ENCODE measurements at regions not wholly inside any gene's neighbourhood (a gene's known extent, or its start where the extent isn't known, plus 50 kb on each side); places are given as distances from the start of the nearest gene placed in this dataset.

DNA sequence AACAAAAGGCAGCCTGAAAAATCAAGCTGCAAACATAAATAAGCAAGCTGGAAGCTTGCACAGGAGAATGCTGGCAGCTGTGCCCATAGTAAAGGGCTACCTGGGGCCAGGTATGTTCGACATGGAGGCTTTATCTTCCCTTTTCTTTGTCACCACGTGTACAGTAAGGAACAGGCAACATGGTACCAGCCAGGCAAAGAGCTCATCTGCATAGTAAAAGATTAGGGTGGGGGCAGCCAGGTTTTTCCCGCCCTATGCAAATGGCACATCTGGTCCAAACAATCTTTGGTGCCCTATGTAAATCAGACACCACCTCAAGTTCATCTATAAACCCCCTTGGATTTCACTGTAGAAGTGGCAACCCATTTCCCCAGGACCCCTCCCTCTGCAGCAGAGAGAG lies 625.1 kb downstream of the TYW1 start (continued):
- TF ChIP-seq, protein P1, sequence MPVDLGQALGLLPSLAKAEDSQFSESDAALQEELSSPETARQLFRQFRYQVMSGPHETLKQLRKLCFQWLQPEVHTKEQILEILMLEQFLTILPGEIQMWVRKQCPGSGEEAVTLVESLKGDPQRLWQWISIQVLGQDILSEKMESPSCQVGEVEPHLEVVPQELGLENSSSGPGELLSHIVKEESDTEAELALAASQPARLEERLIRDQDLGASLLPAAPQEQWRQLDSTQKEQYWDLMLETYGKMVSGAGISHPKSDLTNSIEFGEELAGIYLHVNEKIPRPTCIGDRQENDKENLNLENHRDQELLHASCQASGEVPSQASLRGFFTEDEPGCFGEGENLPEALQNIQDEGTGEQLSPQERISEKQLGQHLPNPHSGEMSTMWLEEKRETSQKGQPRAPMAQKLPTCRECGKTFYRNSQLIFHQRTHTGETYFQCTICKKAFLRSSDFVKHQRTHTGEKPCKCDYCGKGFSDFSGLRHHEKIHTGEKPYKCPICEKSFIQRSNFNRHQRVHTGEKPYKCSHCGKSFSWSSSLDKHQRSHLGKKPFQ (tag by site-specific recombination; IDR thresholded peaks at IDR 0.05), result no peak

DNA sequence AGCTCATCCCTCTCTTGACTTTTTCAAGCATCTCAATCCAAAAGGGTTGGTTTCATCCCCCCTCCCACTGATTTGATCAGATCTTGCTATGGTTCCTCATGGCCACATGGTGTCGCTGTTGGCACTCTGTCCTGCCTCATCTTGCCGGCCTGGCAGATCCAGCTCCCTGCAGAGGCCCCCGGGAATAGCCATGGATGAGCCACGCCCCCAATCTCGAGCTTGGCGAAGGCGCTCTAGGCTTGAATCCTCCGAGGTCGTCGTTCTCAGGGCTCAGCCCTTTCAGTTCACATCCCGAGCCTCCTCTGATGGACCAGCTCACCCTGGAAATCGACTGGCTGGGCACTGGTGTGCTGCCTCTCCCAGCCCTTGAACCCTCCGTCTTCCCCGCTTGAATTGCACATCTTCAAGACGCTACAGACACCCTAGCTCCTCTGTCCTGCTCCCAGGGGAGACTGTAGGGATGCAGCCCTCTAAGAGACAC lies 628.7 kb downstream of the TYW1 start:
- no peaks in the 10 kb centered on the region for H3K9me3 ChIP-seq (ENCODE audit: control insufficient read depth, insufficient read depth, low read depth, low read length)
- CTCF ChIA-PET, result interaction anchor here (0.5 to 1.6 kb wide), 18 partner anchors 10 to 1597 kb away, joined by 3 to 8 read pairs (median 4); no protein-coding TSS in a partner anchor
- no peaks in the 10 kb centered on the region for H3K4me1 ChIP-seq (ENCODE audit: control insufficient read depth, insufficient read depth, low read length)
- TF ChIP-seq ZNF274 (IDR thresholded peaks at IDR 0.05; ENCODE audit: low read length), result no peak
- no peak for TF ChIP-seq ZNF274 (tag by site-specific recombination; IDR thresholded peaks at IDR 0.05; ENCODE audit: borderline replicate concordance)
- peak; percentile 85 for TF ChIP-seq ZNF654 (tag by site-specific recombination; IDR thresholded peaks at IDR 0.05; ENCODE audit: low read depth)
- peak; percentile 55 for TF ChIP-seq ZBTB17 (tag by site-specific recombination; IDR thresholded peaks at IDR 0.05)
- TF ChIP-seq GLIS1 (tag by site-specific recombination; IDR thresholded peaks at IDR 0.05), result 0 out of 2 replicates have a peak, but pooled peaks have one; percentile 24
- peak; percentile 93 for TF ChIP-seq ZNF2 (tag by site-specific recombination; IDR thresholded peaks at IDR 0.05)
- TF ChIP-seq IKZF3 (tag by site-specific recombination; IDR thresholded peaks at IDR 0.05), result peak; percentile 63
- 0 out of 2 replicates have a peak, but pooled peaks have one; percentile 11 for TF ChIP-seq GLIS2 (tag by site-specific recombination; IDR thresholded peaks at IDR 0.05)
- TF ChIP-seq ZBTB8A (tag by site-specific recombination; IDR thresholded peaks at IDR 0.05), result no peak
- TF ChIP-seq ZNF341 (tag by site-specific recombination; IDR thresholded peaks at IDR 0.05; ENCODE audit: low read depth), result 0 out of 2 replicates have a peak, but pooled peaks have one; percentile 20
- peak; percentile 71 for TF ChIP-seq KLF9 (tag by site-specific recombination; IDR thresholded peaks at IDR 0.05; ENCODE audit: low read depth)
- H3K27ac ChIP-seq (ENCODE audit: extremely low read depth, low read depth, low read length), result no peak overlapping the region
- POLR2A ChIA-PET, result interaction anchor here (0.6 kb wide), 1 partner anchor 11 kb away, joined by 3 read pairs; no protein-coding TSS in a partner anchor
- no peaks in the 10 kb centered on the region for H3K36me3 ChIP-seq (ENCODE audit: control insufficient read depth in 2 of 2, insufficient read depth in 1 of 2, low read length in 2 of 2)
- H3K4me3 ChIP-seq (ENCODE audit: low read depth, low read length), result peak overlapping the region; percentile 29

DNA sequence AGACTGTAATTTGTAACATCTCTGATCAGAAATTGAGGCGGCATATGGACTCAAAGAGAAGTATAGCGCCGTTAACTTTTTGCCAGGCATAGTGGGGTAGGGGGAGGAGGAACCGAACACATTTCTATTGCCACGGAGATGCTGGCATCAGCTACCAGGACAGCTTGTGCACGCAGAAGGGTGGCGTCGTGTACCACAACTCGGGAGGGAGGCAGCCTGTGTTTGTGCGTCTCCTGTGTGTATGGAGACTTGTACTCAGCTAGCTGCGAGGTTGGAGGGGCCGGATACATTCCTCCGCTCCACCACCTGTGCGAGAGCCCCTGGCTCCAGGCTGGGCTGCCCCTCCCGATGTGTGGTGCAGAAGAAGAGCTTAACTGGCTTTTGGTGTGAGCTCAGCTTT lies 634.8 kb downstream of the TYW1 start:
- Histone ChIP-seq H3K4me3 (ENCODE audit: low read depth, low read length) (no peak overlapping the region), H3K27ac (ENCODE audit: extremely low read depth, low read depth, low read length) (no peak overlapping the region), H3K9me3 (ENCODE audit: control insufficient read depth, insufficient read depth, low read depth, low read length) (no peaks in the 10 kb centered on the region), H3K36me3 (ENCODE audit: control insufficient read depth in 2 of 2, insufficient read depth in 1 of 2, low read length in 2 of 2) (no peaks in the 10 kb centered on the region), H3K4me1 (ENCODE audit: control insufficient read depth, insufficient read depth, low read length) (no peaks in the 10 kb centered on the region)
- TF ChIP-seq, protein P2, sequence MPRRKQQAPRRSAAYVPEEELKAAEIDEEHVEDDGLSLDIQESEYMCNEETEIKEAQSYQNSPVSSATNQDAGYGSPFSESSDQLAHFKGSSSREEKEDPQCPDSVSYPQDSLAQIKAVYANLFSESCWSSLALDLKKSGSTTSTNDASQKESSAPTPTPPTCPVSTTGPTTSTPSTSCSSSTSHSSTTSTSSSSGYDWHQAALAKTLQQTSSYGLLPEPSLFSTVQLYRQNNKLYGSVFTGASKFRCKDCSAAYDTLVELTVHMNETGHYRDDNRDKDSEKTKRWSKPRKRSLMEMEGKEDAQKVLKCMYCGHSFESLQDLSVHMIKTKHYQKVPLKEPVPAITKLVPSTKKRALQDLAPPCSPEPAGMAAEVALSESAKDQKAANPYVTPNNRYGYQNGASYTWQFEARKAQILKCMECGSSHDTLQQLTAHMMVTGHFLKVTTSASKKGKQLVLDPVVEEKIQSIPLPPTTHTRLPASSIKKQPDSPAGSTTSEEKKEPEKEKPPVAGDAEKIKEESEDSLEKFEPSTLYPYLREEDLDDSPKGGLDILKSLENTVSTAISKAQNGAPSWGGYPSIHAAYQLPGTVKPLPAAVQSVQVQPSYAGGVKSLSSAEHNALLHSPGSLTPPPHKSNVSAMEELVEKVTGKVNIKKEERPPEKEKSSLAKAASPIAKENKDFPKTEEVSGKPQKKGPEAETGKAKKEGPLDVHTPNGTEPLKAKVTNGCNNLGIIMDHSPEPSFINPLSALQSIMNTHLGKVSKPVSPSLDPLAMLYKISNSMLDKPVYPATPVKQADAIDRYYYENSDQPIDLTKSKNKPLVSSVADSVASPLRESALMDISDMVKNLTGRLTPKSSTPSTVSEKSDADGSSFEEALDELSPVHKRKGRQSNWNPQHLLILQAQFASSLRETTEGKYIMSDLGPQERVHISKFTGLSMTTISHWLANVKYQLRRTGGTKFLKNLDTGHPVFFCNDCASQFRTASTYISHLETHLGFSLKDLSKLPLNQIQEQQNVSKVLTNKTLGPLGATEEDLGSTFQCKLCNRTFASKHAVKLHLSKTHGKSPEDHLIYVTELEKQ (tag by site-specific recombination; IDR thresholded peaks at IDR 0.05; ENCODE audit: borderline replicate concordance), result no peak
- no peak for TF ChIP-seq SP7 (tag by site-specific recombination; IDR thresholded peaks at IDR 0.05)
- no peak for TF ChIP-seq ZBTB17 (tag by site-specific recombination; IDR thresholded peaks at IDR 0.05)
- no peak for TF ChIP-seq ZNF510 (tag by site-specific recombination; IDR thresholded peaks at IDR 0.05; ENCODE audit: insufficient replicate concordance)
- no peak for TF ChIP-seq ZNF426 (tag by site-specific recombination; IDR thresholded peaks at IDR 0.05)
- no peak for TF ChIP-seq ZNF654 (tag by site-specific recombination; IDR thresholded peaks at IDR 0.05; ENCODE audit: low read depth)
- TF ChIP-seq ZNF311 (tag by site-specific recombination; IDR thresholded peaks at IDR 0.05; ENCODE audit: borderline replicate concordance), result no peak
- no peak for TF ChIP-seq ZNF335 (tag by site-specific recombination; conservative IDR thresholded peaks at IDR 0.05)
- TF ChIP-seq, protein P3, sequence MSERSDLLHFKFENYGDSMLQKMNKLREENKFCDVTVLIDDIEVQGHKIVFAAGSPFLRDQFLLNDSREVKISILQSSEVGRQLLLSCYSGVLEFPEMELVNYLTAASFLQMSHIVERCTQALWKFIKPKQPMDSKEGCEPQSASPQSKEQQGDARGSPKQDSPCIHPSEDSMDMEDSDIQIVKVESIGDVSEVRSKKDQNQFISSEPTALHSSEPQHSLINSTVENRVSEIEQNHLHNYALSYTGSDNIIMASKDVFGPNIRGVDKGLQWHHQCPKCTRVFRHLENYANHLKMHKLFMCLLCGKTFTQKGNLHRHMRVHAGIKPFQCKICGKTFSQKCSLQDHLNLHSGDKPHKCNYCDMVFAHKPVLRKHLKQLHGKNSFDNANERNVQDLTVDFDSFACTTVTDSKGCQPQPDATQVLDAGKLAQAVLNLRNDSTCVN (tag by site-specific recombination; optimal IDR thresholded peaks at IDR 0.05), result no peak
- TF ChIP-seq ZNF24 (tag by site-specific recombination; IDR thresholded peaks at IDR 0.05), result no peak
- TF ChIP-seq, protein P4, sequence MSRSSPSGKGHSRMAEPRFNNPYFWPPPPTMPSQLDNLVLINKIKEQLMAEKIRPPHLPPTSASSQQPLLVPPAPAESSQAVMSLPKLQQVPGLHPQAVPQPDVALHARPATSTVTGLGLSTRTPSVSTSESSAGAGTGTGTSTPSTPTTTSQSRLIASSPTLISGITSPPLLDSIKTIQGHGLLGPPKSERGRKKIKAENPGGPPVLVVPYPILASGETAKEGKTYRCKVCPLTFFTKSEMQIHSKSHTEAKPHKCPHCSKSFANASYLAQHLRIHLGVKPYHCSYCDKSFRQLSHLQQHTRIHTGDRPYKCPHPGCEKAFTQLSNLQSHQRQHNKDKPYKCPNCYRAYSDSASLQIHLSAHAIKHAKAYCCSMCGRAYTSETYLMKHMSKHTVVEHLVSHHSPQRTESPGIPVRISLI (tag by site-specific recombination; IDR thresholded peaks at IDR 0.05), result no peak
- TF ChIP-seq ZNF324 (tag by site-specific recombination; IDR thresholded peaks at IDR 0.05), result no peak
- TF ChIP-seq ZSCAN30 (tag by site-specific recombination; IDR thresholded peaks at IDR 0.05), result no peak
- TF ChIP-seq ZNF350 (tag by site-specific recombination; IDR thresholded peaks at IDR 0.05), result no peak
- TF ChIP-seq ZBTB8A (tag by site-specific recombination; IDR thresholded peaks at IDR 0.05), result no peak
- ChIA-PET POLR2A (no interaction called here), CTCF (interaction anchor here (0.5 kb wide), 1 partner anchor 1109 kb away, joined by 6 read pairs; no protein-coding TSS in a partner anchor)

Measured in HEK293 (cell line).